GM18907 (cell line): ENCODE measurements at regions not wholly inside any gene's neighbourhood (a gene's known extent, or its start where the extent isn't known, plus 50 kb on each side); places are given as distances from the start of the nearest gene placed in this dataset.

Experiments used
- ATAC-seq: cut with Tn5 transposase; IDR thresholded peaks from one replicate; pipeline ENCODE4 v1.9.1; 2021; ENCODE audit warnings: mild to moderate bottlenecking, moderate library complexity; ENCODE audit not compliant: unreplicated experiment

DNA sequence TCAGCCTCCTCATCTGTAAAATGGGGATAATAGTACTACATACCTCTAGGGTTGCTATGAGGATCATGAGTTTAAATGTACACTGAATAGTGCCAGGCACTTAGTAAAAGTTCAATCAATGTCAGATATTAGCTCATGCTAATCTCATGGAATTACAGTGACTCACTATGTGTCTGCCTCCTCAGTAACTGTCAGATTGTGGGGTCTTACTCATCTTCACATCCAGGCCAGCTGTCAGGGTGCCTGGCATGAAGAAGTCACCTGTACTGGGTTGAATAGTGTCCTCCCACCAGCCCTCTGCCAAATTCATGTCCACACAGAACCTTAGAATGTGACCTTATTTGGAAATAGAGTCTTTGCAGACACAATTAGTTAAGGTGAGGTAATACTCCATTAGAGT lies 54.3 kb upstream of the STIM2 start:
- no peak for ATAC-seq

DNA sequence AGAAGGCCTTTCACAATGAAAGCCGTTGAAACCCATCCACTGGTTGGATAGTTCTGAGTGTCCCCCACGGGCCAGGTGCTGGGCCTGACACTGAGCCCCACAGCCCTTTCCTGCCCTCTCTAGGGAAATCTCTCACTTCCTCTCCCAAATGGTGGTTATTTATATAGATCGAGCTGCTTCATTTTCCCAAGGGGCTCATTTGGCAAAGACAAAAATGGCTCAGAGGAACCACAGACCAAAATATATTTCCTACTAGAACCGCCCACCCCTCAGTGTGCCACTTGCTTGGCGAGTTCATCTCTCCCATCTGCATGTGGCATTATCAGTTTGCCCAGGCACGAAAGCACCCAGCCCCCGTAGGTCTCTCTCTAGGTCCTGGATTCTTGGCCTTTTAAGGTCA lies 53.3 kb upstream of the STIM2 start:
- ATAC-seq = peak; percentile 48

DNA sequence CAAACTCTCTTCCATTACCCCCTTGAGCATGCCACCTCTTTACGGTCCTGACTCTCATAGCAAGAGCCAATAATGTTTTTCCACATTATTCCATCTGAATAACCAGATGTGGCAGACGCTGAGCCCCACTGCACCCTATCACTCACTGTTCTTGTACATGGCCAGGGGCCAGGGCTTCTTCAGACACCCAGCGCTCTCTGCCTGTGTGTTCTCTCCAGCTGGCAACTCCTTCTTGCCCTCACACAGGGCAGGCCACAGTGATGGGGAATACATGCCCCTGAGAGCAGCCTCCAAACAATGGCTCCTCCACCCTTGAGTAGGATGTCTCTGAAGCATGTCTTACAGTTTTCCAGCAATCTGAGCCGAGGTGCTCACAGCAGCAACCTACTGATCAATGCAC lies 50.8 kb upstream of the STIM2 start:
- ATAC-seq = no peak
